Mesothelial cell of epicardium (in vitro differentiated cells): ENCODE measurements at regions not wholly inside any gene's neighbourhood (a gene's known extent, or its start where the extent isn't known, plus 50 kb on each side); places are given as distances from the start of the nearest gene placed in this dataset.

Source experiments
- DNase-seq, 2 experiments: peaks; one replicate each; pipeline ENCODE4 v3.0.0; 2021; ENCODE audit warnings: low spot score in 2 of 2; ENCODE audit not compliant: unreplicated experiment in 2 of 2
- H3K27ac Mint-ChIP-seq: 2 replicates; pipeline ENCODE4 v1.8.0; 2021; ENCODE audit warnings: mixed read lengths
- H3K27me3 Mint-ChIP-seq: 2 replicates; pipeline ENCODE4 v1.8.0; 2021; ENCODE audit warnings: low read depth, mixed read lengths
- H3K36me3 Mint-ChIP-seq: 2 replicates; pipeline ENCODE4 v1.8.0; 2021; ENCODE audit warnings: mixed read lengths
- H3K4me1 Mint-ChIP-seq: 2 replicates; pipeline ENCODE4 v1.8.0; 2021; ENCODE audit warnings: mixed read lengths
- H3K4me3 Mint-ChIP-seq: 2 replicates; pipeline ENCODE4 v1.8.0; 2021; ENCODE audit warnings: mild to moderate bottlenecking, moderate library complexity, mixed read lengths
- H3K9me3 Mint-ChIP-seq: 2 replicates; pipeline ENCODE4 v1.8.0; 2021; ENCODE audit warnings: mixed read lengths
- TF ChIP-seq, protein P1 (sequence below): fragments of 200-600 bp; sonication (generic); IDR thresholded peaks from one replicate; pipeline ENCODE4 v1.5.0; 2021; ENCODE audit warnings: antibody characterized with exemption; ENCODE audit not compliant: unreplicated experiment

DNA sequence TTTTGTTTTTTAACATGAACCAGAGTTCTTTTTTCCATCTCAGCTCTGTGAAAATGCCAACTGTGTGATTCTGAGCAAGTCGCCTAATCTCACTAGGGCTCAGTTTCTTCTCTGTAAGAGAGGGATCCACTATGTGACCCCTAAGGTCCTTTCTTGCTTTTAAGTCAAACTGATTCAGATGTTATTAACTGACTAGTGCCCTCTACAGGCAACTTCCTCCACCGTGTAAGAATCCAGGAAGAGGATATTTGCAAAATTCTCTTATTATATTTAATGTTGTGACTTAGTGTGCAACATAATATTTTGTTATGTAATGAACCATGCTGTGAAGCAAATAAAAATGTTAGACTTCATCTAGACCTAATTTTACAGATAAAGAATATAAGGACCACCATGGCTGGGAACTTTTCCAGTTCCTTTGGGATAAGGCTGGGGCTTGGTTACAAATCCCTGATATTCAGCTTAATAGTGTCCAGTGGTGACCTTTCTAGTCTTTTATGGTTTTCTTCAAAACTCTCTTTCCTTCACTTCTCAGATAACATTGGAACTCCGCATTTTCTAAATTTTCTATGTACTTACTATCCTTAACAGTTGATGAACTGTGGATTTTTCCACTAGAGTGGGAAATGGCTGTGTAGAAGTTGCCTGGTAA lies 244.7 kb downstream of the PIK3R1 start:
- no peak for DNase-seq
- Mint-ChIP-seq H3K9me3 (no peaks in the 10 kb centered on the region), H3K27ac (peak overlapping the region; percentile 15), H3K4me1 (peaks cover 49% of the 10 kb centered on the region), H3K36me3 (no peaks in the 10 kb centered on the region), H3K4me3 (no peak overlapping the region), H3K27me3 (no peaks in the 10 kb centered on the region)
- TF ChIP-seq, protein P1, sequence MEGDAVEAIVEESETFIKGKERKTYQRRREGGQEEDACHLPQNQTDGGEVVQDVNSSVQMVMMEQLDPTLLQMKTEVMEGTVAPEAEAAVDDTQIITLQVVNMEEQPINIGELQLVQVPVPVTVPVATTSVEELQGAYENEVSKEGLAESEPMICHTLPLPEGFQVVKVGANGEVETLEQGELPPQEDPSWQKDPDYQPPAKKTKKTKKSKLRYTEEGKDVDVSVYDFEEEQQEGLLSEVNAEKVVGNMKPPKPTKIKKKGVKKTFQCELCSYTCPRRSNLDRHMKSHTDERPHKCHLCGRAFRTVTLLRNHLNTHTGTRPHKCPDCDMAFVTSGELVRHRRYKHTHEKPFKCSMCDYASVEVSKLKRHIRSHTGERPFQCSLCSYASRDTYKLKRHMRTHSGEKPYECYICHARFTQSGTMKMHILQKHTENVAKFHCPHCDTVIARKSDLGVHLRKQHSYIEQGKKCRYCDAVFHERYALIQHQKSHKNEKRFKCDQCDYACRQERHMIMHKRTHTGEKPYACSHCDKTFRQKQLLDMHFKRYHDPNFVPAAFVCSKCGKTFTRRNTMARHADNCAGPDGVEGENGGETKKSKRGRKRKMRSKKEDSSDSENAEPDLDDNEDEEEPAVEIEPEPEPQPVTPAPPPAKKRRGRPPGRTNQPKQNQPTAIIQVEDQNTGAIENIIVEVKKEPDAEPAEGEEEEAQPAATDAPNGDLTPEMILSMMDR, result peak; percentile 36

DNA sequence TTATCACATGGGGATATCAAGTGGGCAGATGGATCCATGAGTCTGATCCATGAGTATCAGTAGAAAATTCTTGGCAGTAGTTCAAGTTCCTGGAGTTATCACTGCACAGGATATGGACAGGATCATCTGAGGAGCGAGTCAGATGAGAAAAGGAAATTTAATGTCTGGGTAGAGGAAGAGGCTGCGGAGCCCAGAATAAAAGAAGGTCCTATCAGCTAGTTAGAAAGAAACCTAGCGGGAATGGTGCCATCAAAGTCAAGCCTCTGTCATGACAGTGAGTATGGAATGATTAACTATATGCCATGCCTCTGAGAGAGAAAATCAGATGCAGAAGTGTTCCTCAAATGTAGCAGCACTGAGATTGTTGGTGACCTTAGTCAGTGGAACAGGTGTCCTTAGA lies 248.1 kb downstream of the PIK3R1 start:
- TF ChIP-seq, protein P1, result no peak
- Mint-ChIP-seq H3K4me1 (peaks cover 20% of the 10 kb centered on the region), H3K27ac (no peak overlapping the region), H3K9me3 (no peaks in the 10 kb centered on the region), H3K36me3 (no peaks in the 10 kb centered on the region), H3K27me3 (no peaks in the 10 kb centered on the region), H3K4me3 (no peak overlapping the region)
- DNase-seq, result no peak

DNA sequence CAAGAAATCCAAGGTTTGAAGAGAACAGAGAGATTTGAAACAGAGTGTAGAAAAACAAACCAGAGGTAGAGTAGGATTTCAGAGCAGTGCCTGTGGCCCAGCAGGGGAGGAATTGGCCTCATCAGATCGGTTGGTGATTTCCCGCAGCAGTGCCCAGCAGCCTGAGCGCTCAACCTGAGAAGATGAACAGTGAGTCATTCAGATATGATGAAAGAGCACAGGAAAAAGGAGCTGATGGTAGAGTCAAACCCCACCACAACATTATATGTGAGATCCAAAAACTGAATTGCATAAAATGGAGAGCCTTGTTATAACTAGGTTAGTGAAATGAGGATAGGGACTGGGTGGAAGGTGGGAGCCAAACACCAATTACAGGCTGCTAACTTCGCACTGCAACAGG lies 248.9 kb downstream of the PIK3R1 start:
- TF ChIP-seq, protein P1, result no peak
- Mint-ChIP-seq H3K36me3 (no peaks in the 10 kb centered on the region), H3K4me1 (peaks cover 11% of the 10 kb centered on the region), H3K9me3 (no peaks in the 10 kb centered on the region), H3K4me3 (no peak overlapping the region), H3K27ac (no peak overlapping the region), H3K27me3 (no peaks in the 10 kb centered on the region)
- no peak for DNase-seq

DNA sequence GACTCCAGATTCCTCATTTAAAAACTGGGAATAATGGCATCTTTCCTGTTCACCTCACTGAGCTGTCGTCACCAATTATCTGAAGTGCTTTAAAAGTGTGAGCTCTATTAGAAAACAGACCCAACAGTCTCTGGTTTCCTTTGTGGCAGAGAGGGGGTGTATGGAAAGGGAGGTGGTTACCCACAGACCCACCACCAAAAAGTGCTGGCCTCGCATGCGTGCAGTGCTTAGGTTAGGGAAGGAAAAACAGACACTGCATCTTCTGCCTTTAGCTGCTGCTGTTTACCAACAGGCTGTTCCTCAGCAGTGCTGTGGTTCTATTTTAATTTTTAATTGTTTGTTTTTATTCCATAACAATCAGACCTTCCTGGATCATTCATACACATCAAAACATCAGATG lies 249.6 kb downstream of the PIK3R1 start:
- peaks cover 7% of the 10 kb centered on the region for H3K4me1 Mint-ChIP-seq
- H3K27ac Mint-ChIP-seq, result no peak overlapping the region
- no peaks in the 10 kb centered on the region for H3K9me3 Mint-ChIP-seq
- no peak overlapping the region for H3K4me3 Mint-ChIP-seq
- TF ChIP-seq, protein P1, result no peak
- no peaks in the 10 kb centered on the region for H3K27me3 Mint-ChIP-seq
- no peak for DNase-seq
- H3K36me3 Mint-ChIP-seq, result no peaks in the 10 kb centered on the region

DNA sequence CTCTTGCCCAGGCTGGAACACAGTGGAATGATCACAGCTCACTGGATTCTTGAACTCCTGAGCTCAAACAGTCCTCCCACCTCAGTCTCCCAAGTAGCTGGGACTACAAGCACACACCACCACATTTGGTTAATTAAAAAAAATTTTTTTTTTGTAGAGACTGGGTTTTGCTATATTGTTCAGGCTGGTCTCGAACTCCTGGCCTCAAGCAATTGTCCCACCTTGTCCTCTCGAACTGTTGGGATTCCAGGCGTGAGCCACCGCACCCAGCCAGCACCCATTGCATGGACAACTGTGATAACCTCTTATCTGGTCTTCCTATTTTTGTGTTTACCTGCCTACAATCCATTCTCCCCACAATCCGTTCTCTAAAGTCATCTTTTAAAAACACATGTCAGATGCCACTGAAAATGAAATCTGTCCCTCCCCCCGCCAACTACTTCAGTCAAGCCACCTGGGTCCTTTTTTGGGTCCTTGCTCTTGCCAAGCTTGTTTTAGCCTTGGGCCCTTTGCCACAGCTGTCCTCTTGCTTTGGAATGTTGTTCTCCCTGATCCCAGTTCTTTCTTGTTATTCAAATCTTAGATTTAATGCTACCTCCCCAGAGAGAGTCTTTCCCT lies 250.5 kb downstream of the PIK3R1 start:
- Mint-ChIP-seq H3K4me3 (no peak overlapping the region), H3K27me3 (no peaks in the 10 kb centered on the region), H3K9me3 (no peaks in the 10 kb centered on the region), H3K4me1 (peaks cover 3% of the 10 kb centered on the region), H3K36me3 (no peaks in the 10 kb centered on the region), H3K27ac (no peak overlapping the region)
- no peak for DNase-seq
- TF ChIP-seq, protein P1, result no peak
